A673 (cell line): ENCODE measurements at regions not wholly inside any gene's neighbourhood (a gene's known extent, or its start where the extent isn't known, plus 50 kb on each side); places are given as distances from the start of the nearest gene placed in this dataset.

Experiments used
- BruUV-seq: library from RNA; stranded (reverse); fragments of 400-500 nt; replicated peaks from 2 replicates; lab custom pipeline; 2021; lab: Mats Ljungman, UMichigan
- CTCF ChIA-PET: fragments of 300-600 bp; sonication (Branson Sonifier 250); formaldehyde crosslinking; loops from one replicate; lab custom pipeline; 2022; ENCODE audit warnings: antibody characterized with exemption; lab: Charles Lee
- POLR2A ChIA-PET: fragments of 300-600 bp; sonication (Branson Sonifier 250); formaldehyde crosslinking; loops from one replicate; lab custom pipeline; 2022; ENCODE audit warnings: antibody characterized with exemption; ENCODE audit not compliant: low non-redundant PET; lab: Charles Lee
- DNase-seq: peaks from one replicate; pipeline ENCODE4 v3.0.0-alpha.2; 2015; ENCODE audit warnings: low spot score
- H3K27ac ChIP-seq: fragments of 200-600 bp; sonication (generic); 2 replicates; pipeline ENCODE4 v1.5.1; 2016; ENCODE audit warnings: mixed run types, low read depth, mild to moderate bottlenecking, mixed read lengths, antibody characterized with exemption, low read length; ENCODE audit not compliant: poor library complexity, severe bottlenecking
- H3K27me3 ChIP-seq: fragments of 200-600 bp; sonication (generic); replicated peaks from 2 replicates; pipeline ENCODE4 v1.6.1; 2017; ENCODE audit warnings: mixed run types, low read depth, mild to moderate bottlenecking, mixed read lengths, antibody characterized with exemption, low read length; ENCODE audit not compliant: insufficient read depth, poor library complexity
- H3K36me3 ChIP-seq: fragments of 200-600 bp; sonication (generic); 2 replicates; pipeline ENCODE4 v1.6.1; 2016; ENCODE audit warnings: mixed run types, mild to moderate bottlenecking, mixed read lengths, antibody characterized with exemption, low read length; ENCODE audit not compliant: insufficient read depth, poor library complexity, severe bottlenecking
- H3K4me1 ChIP-seq: fragments of 200-600 bp; sonication (generic); 2 replicates; pipeline ENCODE4 v1.6.1; 2017; ENCODE audit warnings: mixed run types, mild to moderate bottlenecking, mixed read lengths, antibody characterized with exemption, low read length; ENCODE audit not compliant: insufficient read depth, poor library complexity, severe bottlenecking
- H3K4me3 ChIP-seq: fragments of 200-600 bp; sonication (generic); 2 replicates; pipeline ENCODE4 v1.5.1; 2016; ENCODE audit warnings: low read depth, mixed run types, mild to moderate bottlenecking, mixed read lengths, low read length; ENCODE audit not compliant: poor library complexity, severe bottlenecking
- H3K9me3 ChIP-seq: fragments of 200-600 bp; sonication (generic); 2 replicates; pipeline ENCODE4 v1.6.1; 2016; ENCODE audit warnings: mixed run types, low read depth, mild to moderate bottlenecking, mixed read lengths, antibody characterized with exemption, low read length; ENCODE audit not compliant: poor library complexity, severe bottlenecking
- EZH2 ChIP-seq: fragments of 200-600 bp; sonication (generic); IDR thresholded peaks from 2 replicates; pipeline ENCODE4 v1.6.1; 2017; ENCODE audit warnings: borderline replicate concordance, low read depth, mild to moderate bottlenecking, mixed read lengths, antibody characterized with exemption, low read length; ENCODE audit not compliant: poor library complexity, severe bottlenecking
- intact Hi-C: fragments of 100-400 bp; cut with micrococcal nuclease; formaldehyde crosslinking; loops from one replicate; pipeline ENCODE4 v1.10.0; 2022; ENCODE audit not compliant: unreplicated experiment
- TF ChIP-seq, protein P1 (sequence below): fragments of 300-800, 200-600 bp; sonication (generic); conservative IDR thresholded peaks from 2 replicates; pipeline ENCODE4 v1.5.1; 2017; ENCODE audit warnings: low read depth, mild to moderate bottlenecking, antibody characterized with exemption, low read length, moderate library complexity, mixed read lengths

DNA sequence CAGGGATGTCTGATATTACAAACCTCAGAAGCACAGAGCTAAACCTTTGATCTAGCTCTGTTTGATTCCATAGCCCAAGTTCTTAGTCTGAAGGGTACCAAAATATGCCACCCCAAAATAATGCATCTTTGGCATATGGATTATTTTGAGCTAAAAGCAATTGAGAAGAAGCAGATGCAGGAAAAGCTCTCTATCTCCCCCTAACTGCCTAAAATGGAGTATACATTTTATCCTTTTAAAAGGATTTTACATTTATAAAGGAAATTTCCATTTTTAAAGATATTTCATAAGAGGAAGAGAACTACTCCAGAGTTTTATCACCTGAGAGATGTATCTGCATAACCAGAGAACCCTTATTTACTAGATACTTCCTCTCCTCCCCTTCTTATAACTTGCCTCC lies 158.7 kb downstream of the ZNF674 start:
- no peaks in the 10 kb centered on the region for H3K27me3 ChIP-seq
- no TSS peak for BruUV-seq

DNA sequence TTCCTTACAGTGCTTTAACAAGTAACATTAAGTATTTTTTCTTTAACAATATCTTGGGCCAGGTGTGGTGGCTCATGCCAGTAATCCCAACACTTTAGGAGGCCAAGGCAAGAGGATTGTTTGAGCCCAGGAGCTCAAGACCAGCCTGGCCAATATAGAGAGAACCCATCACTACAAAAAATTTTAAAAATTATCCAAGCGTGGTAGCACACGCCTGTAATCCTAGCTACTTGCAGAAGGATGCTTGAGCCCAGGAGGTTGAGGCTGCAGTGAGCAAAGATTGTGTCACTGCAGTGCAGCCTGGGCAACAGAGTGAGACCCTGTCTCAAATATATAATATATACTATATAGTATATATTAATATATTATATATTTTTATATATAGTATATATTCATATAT lies 162.2 kb downstream of the ZNF674 start:
- TF ChIP-seq, protein P1, sequence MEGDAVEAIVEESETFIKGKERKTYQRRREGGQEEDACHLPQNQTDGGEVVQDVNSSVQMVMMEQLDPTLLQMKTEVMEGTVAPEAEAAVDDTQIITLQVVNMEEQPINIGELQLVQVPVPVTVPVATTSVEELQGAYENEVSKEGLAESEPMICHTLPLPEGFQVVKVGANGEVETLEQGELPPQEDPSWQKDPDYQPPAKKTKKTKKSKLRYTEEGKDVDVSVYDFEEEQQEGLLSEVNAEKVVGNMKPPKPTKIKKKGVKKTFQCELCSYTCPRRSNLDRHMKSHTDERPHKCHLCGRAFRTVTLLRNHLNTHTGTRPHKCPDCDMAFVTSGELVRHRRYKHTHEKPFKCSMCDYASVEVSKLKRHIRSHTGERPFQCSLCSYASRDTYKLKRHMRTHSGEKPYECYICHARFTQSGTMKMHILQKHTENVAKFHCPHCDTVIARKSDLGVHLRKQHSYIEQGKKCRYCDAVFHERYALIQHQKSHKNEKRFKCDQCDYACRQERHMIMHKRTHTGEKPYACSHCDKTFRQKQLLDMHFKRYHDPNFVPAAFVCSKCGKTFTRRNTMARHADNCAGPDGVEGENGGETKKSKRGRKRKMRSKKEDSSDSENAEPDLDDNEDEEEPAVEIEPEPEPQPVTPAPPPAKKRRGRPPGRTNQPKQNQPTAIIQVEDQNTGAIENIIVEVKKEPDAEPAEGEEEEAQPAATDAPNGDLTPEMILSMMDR, result no peak
- no peak for TF ChIP-seq EZH2
- ChIA-PET POLR2A (no interaction called here), CTCF (interaction anchor here (0.6 kb wide), 1 partner anchor 672 kb away, joined by 3 read pairs; no protein-coding TSS in a partner anchor)
- H3K27ac ChIP-seq, result no peak overlapping the region
- H3K9me3 ChIP-seq, result no peaks in the 10 kb centered on the region
- H3K4me1 ChIP-seq, result peaks cover 3% of the 10 kb centered on the region
- H3K36me3 ChIP-seq, result no peaks in the 10 kb centered on the region
- no TSS peak for BruUV-seq
- DNase-seq, result no peak
- intact Hi-C loops, result loop anchor here (10.0 kb wide), 1 partner anchor 302 kb away; no protein-coding TSS in a partner anchor
- H3K27me3 ChIP-seq, result no peaks in the 10 kb centered on the region
- H3K4me3 ChIP-seq, result no peak overlapping the region

More for the DNA sequence above, 158.7 kb downstream of the ZNF674 start:
- peaks cover 12% of the 10 kb centered on the region for H3K9me3 ChIP-seq
- H3K4me1 ChIP-seq, result peaks cover under 1% of the 10 kb centered on the region
- ChIA-PET POLR2A (no interaction called here), CTCF (interaction anchor here (1.3 to 1.4 kb wide), 2 partner anchors 10 to 21 kb away, joined by 4 to 7 read pairs; no protein-coding TSS in a partner anchor)
- DNase-seq, result no peak
- no peaks in the 10 kb centered on the region for H3K36me3 ChIP-seq
- intact Hi-C loops, result loop anchor here (10.0 kb wide), 1 partner anchor 298 kb away; no protein-coding TSS in a partner anchor
- H3K4me3 ChIP-seq, result no peak overlapping the region
- TF ChIP-seq EZH2, result no peak
- TF ChIP-seq, protein P1, result peak; percentile 47
- no peak overlapping the region for H3K27ac ChIP-seq

DNA sequence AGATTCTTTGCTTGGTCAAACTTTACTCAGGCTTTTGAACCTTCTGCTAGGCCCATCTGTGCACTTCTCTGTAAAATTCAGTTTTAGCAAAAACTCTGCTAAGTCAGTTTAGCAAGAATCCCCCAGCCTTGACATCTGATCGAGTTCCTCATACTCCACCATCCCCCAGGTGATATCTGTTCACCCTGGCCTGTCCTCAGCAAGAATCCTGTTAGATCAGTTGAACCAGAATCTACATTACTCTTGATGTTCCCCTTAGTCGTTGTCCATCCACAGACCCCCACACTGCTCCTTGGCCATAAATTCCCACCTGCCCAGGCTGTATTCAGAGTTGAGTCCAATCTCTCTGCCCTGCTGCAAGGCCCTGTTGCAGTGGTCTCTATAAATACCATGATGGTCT lies 162.6 kb downstream of the ZNF674 start:
- POLR2A ChIA-PET, result no interaction called here
- TF ChIP-seq, protein P1, result no peak
- no peak for TF ChIP-seq EZH2
- intact Hi-C loops, result loop anchor here (10.0 kb wide), 1 partner anchor 302 kb away; no protein-coding TSS in a partner anchor
- H3K27ac ChIP-seq, result no peak overlapping the region
- H3K4me1 ChIP-seq, result peaks cover 3% of the 10 kb centered on the region
- no peaks in the 10 kb centered on the region for H3K27me3 ChIP-seq
- no peaks in the 10 kb centered on the region for H3K36me3 ChIP-seq
- CTCF ChIA-PET, result interaction anchor here (0.6 to 0.7 kb wide), 4 partner anchors 23 to 1245 kb away, joined by 3 to 6 read pairs (median 4); no protein-coding TSS in a partner anchor
- no TSS peak for BruUV-seq
- H3K9me3 ChIP-seq, result no peaks in the 10 kb centered on the region
- H3K4me3 ChIP-seq, result no peak overlapping the region
- DNase-seq, result no peak
